ENCODE measurements at regions not wholly inside any gene's neighbourhood (a gene's known extent, or its start where the extent isn't known, plus 50 kb on each side); places are given as distances from the start of the nearest gene placed in this dataset.

DNA sequence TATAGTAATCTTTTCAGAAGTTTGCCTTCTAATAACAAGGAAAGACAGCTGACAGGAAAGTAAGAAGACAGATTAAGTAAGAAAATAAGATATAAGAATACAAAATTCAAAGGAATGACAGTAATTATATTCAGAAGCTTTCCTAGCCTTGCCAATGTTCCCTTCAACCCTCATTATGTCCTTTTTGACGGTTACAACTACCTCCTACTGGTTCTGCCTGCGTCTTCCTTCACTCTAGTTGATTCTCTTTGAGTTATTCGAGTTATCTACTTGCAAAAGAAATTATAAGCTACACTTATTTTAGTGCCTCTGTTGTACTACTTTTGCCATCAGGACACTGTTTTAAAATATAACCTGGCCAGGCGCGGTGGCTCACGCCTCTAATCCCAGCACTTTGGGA lies 218.9 kb upstream of the GYPC start:
- no peak for DNase-seq

- no peak for DNase-seq
These were observed 211.4 kb upstream of the GYPC start for GRCh38 chr2:126444512-126444911.

GRCh38 chr2:126446106-126446695 lies 209.8 kb upstream of the GYPC start:
- no peak for DNase-seq

DNA sequence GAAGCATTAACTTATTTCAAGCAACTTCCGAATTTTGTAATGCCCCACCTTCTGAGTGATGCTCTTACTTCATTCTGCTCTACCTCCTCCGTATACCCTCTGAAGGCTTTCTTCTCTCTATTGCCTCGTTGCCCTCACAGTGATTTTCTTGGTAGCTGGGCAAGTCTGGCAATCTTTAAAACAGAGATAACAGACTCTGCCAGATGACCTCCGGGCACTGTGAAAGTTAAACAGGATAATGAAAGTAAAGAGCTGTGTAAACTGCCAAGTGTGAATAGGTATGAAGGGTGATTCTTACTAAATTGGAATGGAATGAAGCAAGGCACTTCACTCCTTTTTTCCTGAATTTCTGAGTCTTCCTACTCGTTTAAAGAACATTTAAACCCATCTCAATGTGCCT lies 207.3 kb upstream of the GYPC start:
- DNase-seq: no peak

DNA sequence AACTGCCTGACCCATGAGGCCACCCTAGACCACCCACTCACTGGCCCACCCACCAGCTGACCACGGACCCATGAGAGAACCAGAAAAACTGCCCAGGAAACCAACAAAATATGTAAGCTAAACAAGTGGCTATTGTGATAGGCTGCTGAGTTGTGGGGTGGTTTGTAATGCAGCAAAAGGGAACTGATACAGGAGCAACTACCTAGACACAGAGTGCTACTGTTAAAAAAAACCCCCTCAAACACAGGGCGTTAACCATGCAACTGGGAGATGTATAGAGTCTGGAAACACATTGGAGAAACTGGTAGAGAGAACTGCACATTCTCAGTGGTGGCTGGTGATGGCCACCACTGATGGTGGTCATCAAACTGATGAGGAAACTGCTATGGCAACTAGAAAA lies 206.3 kb upstream of the GYPC start:
- no peak for DNase-seq

GRCh38 chr2:126463892-126464674 lies 191.9 kb upstream of the GYPC start:
- DNase-seq: no peak

GRCh38 chr2:126467367-126468054 lies 188.4 kb upstream of the GYPC start:
- DNase-seq: no peak

DNA sequence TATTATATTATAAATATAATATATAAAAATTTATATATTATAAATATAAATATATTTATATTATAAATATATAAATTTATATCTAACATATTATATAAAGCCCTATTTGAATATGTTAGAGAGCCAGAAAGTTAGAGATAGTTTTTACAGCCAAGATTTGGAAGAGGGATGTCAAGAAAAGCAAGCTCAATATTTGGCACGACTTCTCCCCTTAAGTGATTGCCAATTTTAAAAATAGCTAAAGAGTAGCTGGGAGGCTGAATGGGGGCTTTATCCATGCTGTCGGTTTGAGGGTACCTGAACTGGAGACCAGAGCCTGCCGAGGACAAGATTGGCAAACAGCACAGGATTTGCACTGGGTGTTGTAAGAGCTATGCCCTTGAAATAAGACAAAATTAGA lies 180.9 kb upstream of the GYPC start:
- DNase-seq: no peak

DNA sequence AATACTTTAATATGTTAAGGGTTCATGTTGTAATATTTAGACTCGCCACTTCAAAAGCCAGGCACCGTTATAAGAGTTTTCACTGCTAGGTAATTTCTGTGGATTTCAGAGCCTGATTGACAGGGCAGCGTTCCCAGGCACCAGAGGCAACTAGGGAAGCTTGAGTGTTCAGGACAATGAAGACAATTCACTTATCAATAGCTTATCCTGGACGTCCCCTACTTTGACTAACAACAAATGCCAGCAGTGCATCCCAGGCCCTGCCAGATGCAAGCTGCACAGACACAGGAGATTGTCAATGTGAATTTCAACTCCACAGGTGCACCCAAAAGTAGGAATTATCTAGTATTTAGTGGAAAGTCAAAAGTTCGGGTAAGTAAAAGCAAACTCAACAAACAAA lies 179.3 kb upstream of the GYPC start:
- DNase-seq: no peak

- DNase-seq: no peak
These were observed 175.9 kb upstream of the GYPC start for GRCh38 chr2:126480033-126480432.

GRCh38 chr2:126482582-126483464 lies 173.1 kb upstream of the GYPC start:
- no peak for DNase-seq

DNA sequence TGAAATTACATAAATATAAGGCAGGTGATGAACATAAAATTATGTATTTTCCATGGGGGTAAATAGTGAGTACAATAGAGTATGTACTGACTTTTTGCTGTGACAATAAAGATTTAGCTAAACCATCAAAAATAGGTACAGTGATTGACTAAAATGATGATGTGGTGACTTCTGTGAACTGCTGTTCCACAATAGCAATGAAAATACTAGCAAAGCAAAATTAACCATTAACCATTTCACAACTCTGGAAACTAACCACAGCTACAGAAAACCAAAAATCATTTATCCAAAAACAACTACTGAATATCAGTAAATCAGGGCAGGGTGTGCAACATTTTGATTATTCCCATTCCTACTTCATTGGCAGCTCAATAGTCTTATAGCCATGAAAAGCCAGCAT lies 161.4 kb upstream of the GYPC start:
- no peak for DNase-seq

GRCh38 chr2:126495189-126495588 lies 160.8 kb upstream of the GYPC start:
- no peak for DNase-seq

DNA sequence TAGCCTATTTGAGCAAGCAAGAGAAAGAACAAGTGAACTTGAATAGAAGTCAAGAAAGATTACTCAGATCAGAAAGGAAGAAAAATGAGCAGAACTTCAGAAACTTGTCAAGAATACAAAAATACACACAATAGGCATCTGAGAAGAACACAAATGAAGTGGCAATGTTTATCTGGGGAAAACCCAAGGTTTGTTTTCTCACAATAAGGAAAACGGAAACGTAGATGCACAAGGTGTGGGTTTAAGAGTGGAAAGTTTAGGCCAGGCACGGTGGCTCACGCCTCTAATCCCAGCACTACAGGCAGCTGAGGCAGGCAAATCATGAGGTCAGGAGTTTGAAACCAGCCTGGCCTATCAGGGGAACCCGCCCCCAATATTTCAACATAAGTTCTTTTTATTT lies 159.5 kb upstream of the GYPC start:
- DNase-seq: no peak

DNA sequence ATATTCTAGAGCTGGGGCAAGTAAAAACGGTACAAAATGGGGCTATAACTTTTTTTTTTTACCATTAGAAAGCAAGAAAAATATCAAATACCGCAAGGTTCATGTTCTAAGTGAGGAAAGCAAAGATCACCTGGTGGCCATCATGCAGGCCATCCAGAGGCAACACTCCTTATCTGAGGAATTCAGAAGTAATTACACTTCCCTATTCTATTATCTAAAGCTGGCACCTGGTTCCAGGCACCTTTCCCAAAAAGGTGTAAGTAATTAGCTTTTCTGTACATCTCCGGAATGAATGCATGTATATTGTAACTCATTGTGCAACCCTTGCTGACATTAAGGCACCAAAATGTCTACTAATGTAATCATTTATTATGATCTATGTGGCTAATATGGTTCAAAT lies 152.5 kb upstream of the GYPC start:
- DNase-seq: no peak

- DNase-seq: no peak
These were observed 151.0 kb upstream of the GYPC start for GRCh38 chr2:126504949-126505348.

DNA sequence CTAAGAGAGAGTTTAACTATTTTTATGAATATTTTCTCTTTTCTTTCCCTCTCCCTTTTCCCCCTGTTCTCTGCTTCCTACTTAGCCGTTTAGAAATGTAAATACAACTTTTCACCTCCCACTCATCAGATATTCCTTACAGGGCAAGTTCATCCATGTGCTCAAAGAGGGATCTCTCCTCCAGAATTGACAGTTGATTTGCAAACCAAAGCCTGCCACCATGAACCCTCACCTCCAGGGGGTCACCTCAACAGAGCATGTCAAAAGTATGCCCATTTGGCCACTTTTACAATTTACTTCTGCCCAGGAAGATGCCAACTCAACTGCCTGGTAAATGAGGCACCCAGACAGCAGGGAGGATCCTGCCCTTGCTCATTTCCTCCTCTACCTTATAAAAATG lies 149.2 kb upstream of the GYPC start:
- no peak for DNase-seq

DNA sequence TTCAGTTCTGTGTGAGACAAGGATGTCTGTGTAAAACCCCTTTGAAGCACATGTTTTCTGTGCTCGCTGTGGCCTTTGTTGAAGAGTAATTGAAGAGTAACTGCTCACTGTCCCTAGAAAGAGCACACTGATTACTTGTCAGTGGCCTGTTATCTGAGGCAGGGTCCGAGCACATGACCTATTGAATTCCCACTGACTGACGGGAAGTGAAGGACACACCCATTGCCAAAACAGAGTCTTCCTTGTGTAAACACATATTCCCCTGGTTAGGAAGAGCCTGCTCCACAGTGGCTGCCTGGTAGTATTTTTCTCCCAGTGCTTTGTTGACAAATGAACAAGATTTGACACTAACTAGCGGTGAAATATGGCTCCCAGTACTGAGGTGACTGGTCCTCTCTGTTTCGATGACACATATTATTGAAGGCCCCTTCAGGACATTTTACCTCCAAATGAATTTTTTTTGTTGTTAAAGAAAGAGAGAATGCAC lies 148.5 kb upstream of the GYPC start:
- DNase-seq: no peak

DNA sequence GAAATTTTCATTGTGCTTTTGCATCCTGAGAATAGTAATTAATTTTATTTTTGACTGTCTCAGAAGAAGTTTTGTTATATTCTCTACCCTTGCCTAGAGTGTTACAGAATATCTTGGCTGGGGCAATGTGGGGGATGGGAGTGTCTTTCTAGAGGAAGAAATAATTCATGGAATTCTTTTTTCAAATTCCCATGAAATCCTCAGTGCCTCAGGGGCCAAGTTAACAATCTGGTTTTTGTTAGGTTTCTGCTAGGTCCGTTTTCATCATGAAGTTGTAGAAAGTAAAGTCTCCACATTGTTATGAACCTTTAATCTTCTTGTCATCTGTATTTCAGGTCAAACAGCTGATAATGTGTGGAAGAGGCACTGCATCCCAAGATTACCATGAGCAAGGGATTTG lies 145.6 kb upstream of the GYPC start:
- DNase-seq: no peak

- no peak for DNase-seq
These were observed 145.0 kb upstream of the GYPC start for GRCh38 chr2:126510960-126511359.

- DNase-seq: no peak
These were observed 143.9 kb upstream of the GYPC start for GRCh38 chr2:126512026-126512425.

DNA sequence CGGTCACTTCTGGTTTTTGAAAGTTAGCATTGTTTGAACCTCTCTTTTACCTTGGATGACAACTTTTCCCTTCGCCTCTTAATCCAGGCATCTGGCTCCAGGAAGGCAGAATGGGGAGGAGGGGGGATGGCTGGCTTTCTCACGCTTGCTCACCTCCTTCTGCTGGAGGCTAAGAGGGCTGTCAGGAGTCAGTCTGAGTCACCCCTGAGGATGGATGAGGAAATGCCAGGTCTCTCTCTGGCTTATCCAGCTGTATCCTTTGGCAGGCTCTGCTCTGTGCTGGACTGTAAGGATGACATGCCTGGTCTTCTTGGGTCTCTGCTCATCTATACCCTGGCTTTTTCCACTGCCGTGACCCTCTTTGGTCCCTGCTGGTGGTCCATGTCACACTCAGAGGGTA lies 142.9 kb upstream of the GYPC start:
- no peak for DNase-seq

- DNase-seq: no peak
These were observed 140.5 kb upstream of the GYPC start for GRCh38 chr2:126515471-126515870.
